ENCODE measurements at regions not wholly inside any gene's neighbourhood (a gene's known extent, or its start where the extent isn't known, plus 50 kb on each side); places are given as distances from the start of the nearest gene placed in this dataset.

DNA sequence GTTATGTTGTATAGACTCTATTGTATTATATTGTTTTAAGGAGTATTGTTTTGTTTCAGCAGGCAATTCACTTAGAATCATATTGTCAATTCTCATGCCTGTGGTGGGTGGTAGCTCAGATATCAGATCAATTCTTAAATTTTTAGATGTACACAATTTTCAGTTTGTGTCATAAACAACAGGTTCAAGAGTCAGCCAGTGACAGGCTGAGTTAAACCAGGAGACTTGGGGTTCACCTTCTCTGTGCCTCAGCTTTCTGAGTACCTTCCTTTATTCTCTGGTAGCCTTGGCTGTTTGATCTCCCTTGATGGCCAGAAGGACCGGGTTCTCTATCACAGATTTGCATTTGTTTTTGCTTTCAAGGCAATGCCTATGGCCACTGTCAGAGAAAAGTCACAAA lies 199.9 kb upstream of the KCNMB2 start:
- Histone ChIP-seq H3K27ac (no peak overlapping the region), H3K4me3 (no peak overlapping the region), H3K36me3 (no peaks in the 10 kb centered on the region), H3K27me3 (no peaks in the 10 kb centered on the region), H3K4me1 (no peaks in the 10 kb centered on the region), H3K9me3 (no peaks in the 10 kb centered on the region)
- DNase-seq (no peak), ATAC-seq (no peak)
- in situ Hi-C loops (cut with MboI; ENCODE audit: low sequenced_read_pairs in 4 of 4): no loop called here
- TF ChIP-seq, protein P1, sequence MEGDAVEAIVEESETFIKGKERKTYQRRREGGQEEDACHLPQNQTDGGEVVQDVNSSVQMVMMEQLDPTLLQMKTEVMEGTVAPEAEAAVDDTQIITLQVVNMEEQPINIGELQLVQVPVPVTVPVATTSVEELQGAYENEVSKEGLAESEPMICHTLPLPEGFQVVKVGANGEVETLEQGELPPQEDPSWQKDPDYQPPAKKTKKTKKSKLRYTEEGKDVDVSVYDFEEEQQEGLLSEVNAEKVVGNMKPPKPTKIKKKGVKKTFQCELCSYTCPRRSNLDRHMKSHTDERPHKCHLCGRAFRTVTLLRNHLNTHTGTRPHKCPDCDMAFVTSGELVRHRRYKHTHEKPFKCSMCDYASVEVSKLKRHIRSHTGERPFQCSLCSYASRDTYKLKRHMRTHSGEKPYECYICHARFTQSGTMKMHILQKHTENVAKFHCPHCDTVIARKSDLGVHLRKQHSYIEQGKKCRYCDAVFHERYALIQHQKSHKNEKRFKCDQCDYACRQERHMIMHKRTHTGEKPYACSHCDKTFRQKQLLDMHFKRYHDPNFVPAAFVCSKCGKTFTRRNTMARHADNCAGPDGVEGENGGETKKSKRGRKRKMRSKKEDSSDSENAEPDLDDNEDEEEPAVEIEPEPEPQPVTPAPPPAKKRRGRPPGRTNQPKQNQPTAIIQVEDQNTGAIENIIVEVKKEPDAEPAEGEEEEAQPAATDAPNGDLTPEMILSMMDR (IDR thresholded peaks at IDR 0.05 in 4 of 5, conservative IDR thresholded peaks at IDR 0.05 in 1 of 5): no peak
- no peak for TF ChIP-seq POLR2A (IDR thresholded peaks at IDR 0.05)
- intact Hi-C loops (cut with DNase I; ENCODE audit: low total_unique reads): no loop called here

DNA sequence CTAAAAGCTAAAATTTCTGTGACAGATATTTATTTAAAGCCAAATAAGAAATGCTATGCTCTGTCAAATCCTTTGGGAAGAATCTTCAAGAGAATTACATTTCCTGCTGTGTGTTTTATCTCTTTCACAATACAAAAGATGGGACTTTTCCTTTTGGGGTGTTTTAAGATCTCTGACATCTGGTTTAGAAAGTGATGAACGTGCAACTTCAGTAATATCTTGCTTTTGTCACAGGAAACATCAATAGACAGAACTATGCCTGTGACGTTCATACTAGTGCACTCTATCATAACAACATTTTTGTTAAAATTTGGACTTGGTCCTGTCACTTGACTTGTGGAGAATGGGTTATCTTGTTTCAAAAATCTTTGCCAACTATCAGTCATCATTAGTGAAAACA lies 195.7 kb upstream of the KCNMB2 start:
- Histone ChIP-seq H3K4me1 (no peaks in the 10 kb centered on the region), H3K27me3 (no peaks in the 10 kb centered on the region), H3K36me3 (no peaks in the 10 kb centered on the region), H3K27ac (no peak overlapping the region), H3K4me3 (no peak overlapping the region), H3K9me3 (no peaks in the 10 kb centered on the region)
- DNase-seq (no peak), ATAC-seq (no peak)
- intact Hi-C loops (cut with DNase I; ENCODE audit: low total_unique reads): no loop called here
- in situ Hi-C loops (cut with MboI; ENCODE audit: low sequenced_read_pairs in 4 of 4): no loop called here
- no peak for TF ChIP-seq POLR2A (IDR thresholded peaks at IDR 0.05)
- TF ChIP-seq, protein P1 (IDR thresholded peaks at IDR 0.05 in 4 of 5, conservative IDR thresholded peaks at IDR 0.05 in 1 of 5): no peak

DNA sequence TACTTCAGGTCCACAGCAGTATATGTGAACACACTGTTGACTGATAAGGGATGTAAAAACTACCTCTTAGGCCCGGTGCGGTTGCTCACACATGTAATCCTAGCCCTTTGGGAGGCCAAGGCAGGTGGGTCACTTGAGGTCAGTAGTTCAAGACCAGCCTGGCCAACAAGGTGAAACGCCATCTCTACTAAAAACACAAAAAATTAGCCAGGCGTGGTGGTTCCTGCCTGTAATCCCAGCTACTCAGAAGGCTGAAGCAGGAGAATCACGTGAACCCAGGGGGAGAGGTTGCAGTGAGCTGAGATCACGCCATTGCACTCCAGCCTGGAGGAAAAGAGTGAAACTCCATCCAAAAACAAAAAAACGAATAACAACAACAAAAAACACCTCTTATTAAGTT lies 194.6 kb upstream of the KCNMB2 start:
- no peaks in the 10 kb centered on the region for H3K27me3 ChIP-seq
- no peak overlapping the region for H3K4me3 ChIP-seq
- H3K27ac ChIP-seq: no peak overlapping the region
- no peaks in the 10 kb centered on the region for H3K9me3 ChIP-seq
- in situ Hi-C loops (cut with MboI; ENCODE audit: low sequenced_read_pairs in 4 of 4): no loop called here
- H3K4me1 ChIP-seq: no peaks in the 10 kb centered on the region
- no peak for TF ChIP-seq POLR2A (IDR thresholded peaks at IDR 0.05)
- TF ChIP-seq, protein P1 (IDR thresholded peaks at IDR 0.05 in 4 of 5, conservative IDR thresholded peaks at IDR 0.05 in 1 of 5): no peak
- H3K36me3 ChIP-seq: no peaks in the 10 kb centered on the region
- intact Hi-C loops (cut with DNase I; ENCODE audit: low total_unique reads): no loop called here
- ATAC-seq: no peak
- DNase-seq: no peak

DNA sequence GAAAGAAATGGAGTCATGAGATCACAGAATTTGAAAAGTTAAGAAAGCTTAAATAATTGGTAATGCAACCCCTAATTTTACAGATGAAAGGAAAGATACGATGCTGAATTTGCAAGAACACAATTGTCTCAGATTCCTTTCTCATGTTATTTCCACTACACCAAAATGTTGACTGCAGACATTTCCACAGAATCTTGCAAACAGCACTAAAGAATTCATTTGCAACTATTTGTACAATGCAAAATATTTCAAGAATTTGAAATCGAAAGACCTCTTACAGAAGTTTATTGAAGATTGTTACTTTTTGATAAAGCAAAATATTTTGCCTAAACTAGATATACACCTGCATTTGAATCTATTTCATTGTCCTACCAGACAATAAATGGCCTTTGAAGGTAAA lies 194.1 kb upstream of the KCNMB2 start:
- Histone ChIP-seq H3K27me3 (no peaks in the 10 kb centered on the region), H3K9me3 (no peaks in the 10 kb centered on the region), H3K4me3 (no peak overlapping the region), H3K36me3 (no peaks in the 10 kb centered on the region), H3K4me1 (no peaks in the 10 kb centered on the region), H3K27ac (no peak overlapping the region)
- intact Hi-C loops (cut with DNase I; ENCODE audit: low total_unique reads): no loop called here
- in situ Hi-C loops (cut with MboI; ENCODE audit: low sequenced_read_pairs in 4 of 4): no loop called here
- TF ChIP-seq, protein P1 (IDR thresholded peaks at IDR 0.05 in 4 of 5, conservative IDR thresholded peaks at IDR 0.05 in 1 of 5): no peak
- TF ChIP-seq POLR2A (IDR thresholded peaks at IDR 0.05): no peak
- ATAC-seq (no peak), DNase-seq (no peak)

DNA sequence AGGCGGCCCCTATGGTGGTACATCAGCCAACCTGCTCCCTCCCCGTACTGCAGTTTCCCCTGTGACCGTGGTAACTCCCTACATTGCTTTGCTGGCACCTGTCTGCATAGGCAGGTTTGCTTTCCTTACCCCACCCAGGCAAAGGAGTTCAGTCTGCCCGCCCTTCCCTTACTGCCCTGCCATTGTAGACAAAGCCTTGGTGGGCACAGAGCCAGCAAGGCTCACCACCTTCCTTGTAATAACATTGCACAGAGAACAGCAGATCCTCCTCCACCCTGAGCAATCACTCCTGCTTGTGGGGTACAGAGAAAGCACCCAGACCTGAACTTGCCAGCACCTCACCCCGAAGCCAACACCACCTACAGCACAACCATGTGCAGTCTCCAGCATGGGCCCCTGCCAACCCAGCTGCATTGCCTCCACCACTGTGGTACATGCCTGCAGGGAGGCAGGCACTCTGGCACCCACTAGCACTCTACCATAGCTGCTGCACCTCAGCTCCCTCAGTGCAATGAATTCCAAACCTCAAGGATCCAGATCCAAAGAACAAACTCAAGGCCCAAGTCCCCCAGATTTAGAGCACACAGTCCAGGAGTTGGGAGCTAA lies 192.7 kb upstream of the KCNMB2 start:
- no peaks in the 10 kb centered on the region for H3K36me3 ChIP-seq
- in situ Hi-C loops (cut with MboI; ENCODE audit: low sequenced_read_pairs in 4 of 4): no loop called here
- intact Hi-C loops (cut with DNase I; ENCODE audit: low total_unique reads): no loop called here
- H3K4me1 ChIP-seq: no peaks in the 10 kb centered on the region
- ATAC-seq (no peak), DNase-seq (no peak)
- no peak overlapping the region for H3K27ac ChIP-seq
- no peaks in the 10 kb centered on the region for H3K27me3 ChIP-seq
- H3K4me3 ChIP-seq: no peak overlapping the region
- no peaks in the 10 kb centered on the region for H3K9me3 ChIP-seq
- no peak for TF ChIP-seq POLR2A (IDR thresholded peaks at IDR 0.05)
- TF ChIP-seq, protein P1 (IDR thresholded peaks at IDR 0.05 in 4 of 5, conservative IDR thresholded peaks at IDR 0.05 in 1 of 5): no peak
